ENCODE measurements at regions not wholly inside any gene's neighbourhood (a gene's known extent, or its start where the extent isn't known, plus 50 kb on each side); places are given as distances from the start of the nearest gene placed in this dataset.

- no peak for DNase-seq (ENCODE audit: low spot score)
- intact Hi-C loops (cut with DNase I), result no loop called here
Measured at GRCh38 chr4:43525646-43526045, 633.1 kb downstream of the GRXCR1 start.

GRCh38 chr4:43547561-43547960 is 655.0 kb downstream of the GRXCR1 start:
- H3K4me1 ChIP-seq (replicated peaks), result no peaks in the 10 kb centered on the region
- TF ChIP-seq POLR2AphosphoS5 (IDR thresholded peaks at IDR 0.05), result no peak
- TF ChIP-seq, protein P1, sequence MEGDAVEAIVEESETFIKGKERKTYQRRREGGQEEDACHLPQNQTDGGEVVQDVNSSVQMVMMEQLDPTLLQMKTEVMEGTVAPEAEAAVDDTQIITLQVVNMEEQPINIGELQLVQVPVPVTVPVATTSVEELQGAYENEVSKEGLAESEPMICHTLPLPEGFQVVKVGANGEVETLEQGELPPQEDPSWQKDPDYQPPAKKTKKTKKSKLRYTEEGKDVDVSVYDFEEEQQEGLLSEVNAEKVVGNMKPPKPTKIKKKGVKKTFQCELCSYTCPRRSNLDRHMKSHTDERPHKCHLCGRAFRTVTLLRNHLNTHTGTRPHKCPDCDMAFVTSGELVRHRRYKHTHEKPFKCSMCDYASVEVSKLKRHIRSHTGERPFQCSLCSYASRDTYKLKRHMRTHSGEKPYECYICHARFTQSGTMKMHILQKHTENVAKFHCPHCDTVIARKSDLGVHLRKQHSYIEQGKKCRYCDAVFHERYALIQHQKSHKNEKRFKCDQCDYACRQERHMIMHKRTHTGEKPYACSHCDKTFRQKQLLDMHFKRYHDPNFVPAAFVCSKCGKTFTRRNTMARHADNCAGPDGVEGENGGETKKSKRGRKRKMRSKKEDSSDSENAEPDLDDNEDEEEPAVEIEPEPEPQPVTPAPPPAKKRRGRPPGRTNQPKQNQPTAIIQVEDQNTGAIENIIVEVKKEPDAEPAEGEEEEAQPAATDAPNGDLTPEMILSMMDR (IDR thresholded peaks at IDR 0.05), result no peak
- no peak for TF ChIP-seq POLR2A (IDR thresholded peaks at IDR 0.05)
- intact Hi-C loops (cut with DNase I), result no loop called here
- no peak overlapping the region for H3K4me3 ChIP-seq
- no peaks in the 10 kb centered on the region for H3K27me3 ChIP-seq (replicated peaks; ENCODE audit: insufficient read depth)
- no peaks in the 10 kb centered on the region for H3K36me3 ChIP-seq
- DNase-seq (ENCODE audit: low spot score), result no peak
- WGBS, result 54% methylated on average over 1 of the region's 1 CpG
- no peak overlapping the region for H3K27ac ChIP-seq
- no peaks in the 10 kb centered on the region for H3K9me3 ChIP-seq

More at GRCh38 chr4:43525646-43526045, 633.1 kb downstream of the GRXCR1 start:
- 88% methylated on average over 2 of the region's 2 CpGs for WGBS
- no peaks in the 10 kb centered on the region for H3K9me3 ChIP-seq
- H3K4me3 ChIP-seq, result no peak overlapping the region
- H3K4me1 ChIP-seq (replicated peaks), result no peaks in the 10 kb centered on the region
- no peaks in the 10 kb centered on the region for H3K36me3 ChIP-seq
- no peak for TF ChIP-seq POLR2AphosphoS5 (IDR thresholded peaks at IDR 0.05)
- no peak overlapping the region for H3K27ac ChIP-seq
- H3K27me3 ChIP-seq (replicated peaks; ENCODE audit: insufficient read depth), result no peaks in the 10 kb centered on the region

DNA sequence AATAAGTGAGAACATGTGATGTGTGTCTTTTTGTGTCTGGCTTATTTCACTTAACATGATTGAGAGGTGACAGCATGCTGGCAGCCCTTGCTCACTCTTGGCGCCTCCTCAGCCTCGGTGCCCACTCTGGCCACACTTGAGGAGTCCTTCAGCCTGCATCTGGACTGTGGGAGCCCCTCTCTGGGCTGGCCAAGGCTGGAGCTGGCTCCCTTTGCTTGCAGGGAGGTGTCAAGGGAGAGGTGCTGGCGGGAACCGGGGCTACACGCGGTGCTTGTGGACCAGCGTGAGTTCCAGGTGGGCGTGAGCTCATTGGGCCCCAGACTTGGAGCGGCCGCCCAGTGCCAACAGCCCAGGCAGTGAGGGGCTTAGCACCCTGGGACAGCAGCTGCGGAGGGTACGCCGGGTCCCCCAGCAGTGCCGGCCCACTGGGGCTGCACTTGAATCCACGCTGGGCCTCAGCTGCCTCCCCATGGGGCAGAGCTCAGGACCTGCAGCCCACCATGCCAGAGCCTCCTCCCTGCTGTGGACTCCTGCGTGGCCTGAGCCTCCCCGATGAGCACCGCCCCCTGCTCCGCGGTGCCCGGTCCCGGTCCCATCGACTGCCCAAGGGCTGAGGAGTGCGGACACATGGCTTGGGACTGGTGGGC is 658.6 kb downstream of the GRXCR1 start:
- intact Hi-C loops (cut with DNase I), result no loop called here
- WGBS, result 89% methylated on average over 18 of the region's 24 CpGs

DNA sequence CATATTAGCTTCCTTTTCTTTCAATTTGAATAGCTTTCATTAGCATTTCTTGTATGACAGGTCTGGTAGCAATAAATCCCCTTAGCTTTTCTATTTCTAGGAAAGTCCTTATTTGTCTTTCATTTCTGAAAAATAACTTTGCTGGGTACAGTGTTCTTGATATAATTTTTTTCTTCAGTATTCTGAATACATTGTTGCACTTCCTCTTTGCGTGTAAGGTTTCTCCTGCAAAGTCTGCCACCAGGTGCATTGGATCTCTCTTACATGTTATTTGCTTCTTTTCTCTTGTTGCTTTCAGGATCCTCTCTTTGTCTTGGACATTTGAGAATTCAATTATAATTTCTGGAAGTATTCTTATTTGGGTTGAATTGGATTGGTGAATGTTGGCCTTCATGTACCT is 663.7 kb downstream of the GRXCR1 start:
- no peak overlapping the region for H3K4me3 ChIP-seq
- H3K4me1 ChIP-seq (replicated peaks), result no peaks in the 10 kb centered on the region
- WGBS, result 79% methylated on average over 1 of the region's 1 CpG
- H3K36me3 ChIP-seq, result no peaks in the 10 kb centered on the region
- intact Hi-C loops (cut with DNase I), result no loop called here
- no peak for DNase-seq (ENCODE audit: low spot score)
- TF ChIP-seq, protein P1 (IDR thresholded peaks at IDR 0.05), result no peak
- TF ChIP-seq POLR2AphosphoS5 (IDR thresholded peaks at IDR 0.05), result no peak
- TF ChIP-seq POLR2A (IDR thresholded peaks at IDR 0.05), result no peak
- H3K27me3 ChIP-seq (replicated peaks; ENCODE audit: insufficient read depth), result no peaks in the 10 kb centered on the region
- H3K9me3 ChIP-seq, result no peaks in the 10 kb centered on the region
- H3K27ac ChIP-seq, result no peak overlapping the region

More for the DNA sequence above, 658.6 kb downstream of the GRXCR1 start:
- H3K27me3 ChIP-seq (replicated peaks; ENCODE audit: insufficient read depth), result no peaks in the 10 kb centered on the region
- H3K36me3 ChIP-seq, result no peaks in the 10 kb centered on the region
- H3K9me3 ChIP-seq, result no peaks in the 10 kb centered on the region
- no peak overlapping the region for H3K27ac ChIP-seq
- H3K4me1 ChIP-seq (replicated peaks), result no peaks in the 10 kb centered on the region
- no peak overlapping the region for H3K4me3 ChIP-seq
- TF ChIP-seq POLR2A (IDR thresholded peaks at IDR 0.05) (no peak), POLR2AphosphoS5 (IDR thresholded peaks at IDR 0.05) (no peak)
- TF ChIP-seq, protein P1 (IDR thresholded peaks at IDR 0.05), result no peak
- no peak for DNase-seq (ENCODE audit: low spot score)

GRCh38 chr4:43560047-43560446 is 667.5 kb downstream of the GRXCR1 start:
- H3K4me1 ChIP-seq (replicated peaks), result no peaks in the 10 kb centered on the region
- DNase-seq (ENCODE audit: low spot score), result no peak
- intact Hi-C loops (cut with DNase I), result no loop called here
- WGBS, result 90% methylated on average over 1 of the region's 1 CpG
- H3K9me3 ChIP-seq, result no peaks in the 10 kb centered on the region
- no peak overlapping the region for H3K27ac ChIP-seq
- no peak for TF ChIP-seq POLR2A (IDR thresholded peaks at IDR 0.05)
- TF ChIP-seq POLR2AphosphoS5 (IDR thresholded peaks at IDR 0.05), result no peak
- TF ChIP-seq, protein P1 (IDR thresholded peaks at IDR 0.05), result no peak
- no peaks in the 10 kb centered on the region for H3K36me3 ChIP-seq
- H3K4me3 ChIP-seq, result no peak overlapping the region
- H3K27me3 ChIP-seq (replicated peaks; ENCODE audit: insufficient read depth), result no peaks in the 10 kb centered on the region
